ENCODE measurements at regions not wholly inside any gene's neighbourhood (a gene's known extent, or its start where the extent isn't known, plus 50 kb on each side); places are given as distances from the start of the nearest gene placed in this dataset.
"Not testable (repeated sequence)": the region's sequence is repeated elsewhere in the genome, so short reads cannot be mapped to it uniquely, and the experiment has no call there.

DNA sequence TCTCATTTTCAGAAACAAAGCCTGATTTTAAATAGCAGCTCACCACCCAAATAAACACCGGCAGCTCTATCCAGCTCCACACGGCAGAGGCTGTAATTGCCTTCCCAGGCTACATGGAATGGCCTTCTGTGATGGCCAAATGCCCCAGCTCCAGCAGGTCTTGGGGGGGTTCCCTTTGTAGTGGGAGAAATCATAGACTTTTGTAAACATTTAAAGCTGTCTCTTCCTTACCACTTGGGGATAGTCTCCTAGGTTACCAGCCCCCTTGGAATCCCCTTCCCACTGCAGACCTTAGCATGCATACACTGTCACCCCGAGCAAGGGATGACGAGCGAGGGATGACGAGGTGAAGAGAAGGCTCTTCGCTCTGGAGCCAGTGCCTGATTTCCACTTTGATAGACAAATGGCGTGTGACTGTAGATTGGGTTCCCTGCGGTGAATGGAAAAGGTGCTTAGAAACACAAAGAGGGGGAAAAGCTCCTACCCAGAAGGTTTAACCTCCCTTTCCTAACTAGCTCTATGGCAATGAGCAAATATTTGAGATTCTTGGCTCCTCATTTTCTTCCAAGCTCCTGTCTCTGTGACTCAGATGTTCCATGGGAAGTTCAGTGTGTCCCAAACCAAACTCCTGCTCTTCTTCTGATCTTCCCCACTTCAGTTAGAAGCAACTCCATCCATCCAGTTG lies 108.0 kb upstream of the CADM1 start:
- intact Hi-C loops (cut with DNase I, micrococcal nuclease), result no loop called here

GRCh38 chr11:115611343-115611742 lies 107.1 kb upstream of the CADM1 start:
- H3K9me3 ChIP-seq, result no peaks in the 10 kb centered on the region
- no peaks in the 10 kb centered on the region for H3K4me1 ChIP-seq (ENCODE audit: low read depth)
- no peak for ATAC-seq
- intact Hi-C loops (cut with DNase I, micrococcal nuclease), result no loop called here
- no peak for DNase-seq
- TF ChIP-seq CTCF (IDR thresholded peaks at IDR 0.05), result no peak
- no peak overlapping the region for H3K4me3 ChIP-seq
- no peaks in the 10 kb centered on the region for H3K36me3 ChIP-seq (ENCODE audit: low read depth)

More for the DNA sequence above, 108.0 kb upstream of the CADM1 start:
- Histone ChIP-seq H3K4me1 (ENCODE audit: low read depth) (no peaks in the 10 kb centered on the region), H3K36me3 (ENCODE audit: low read depth) (no peaks in the 10 kb centered on the region), H3K9me3 (no peaks in the 10 kb centered on the region), H3K4me3 (no peak overlapping the region)
- ATAC-seq, result no peak
- no peak for TF ChIP-seq CTCF (IDR thresholded peaks at IDR 0.05)
- DNase-seq, result no peak

DNA sequence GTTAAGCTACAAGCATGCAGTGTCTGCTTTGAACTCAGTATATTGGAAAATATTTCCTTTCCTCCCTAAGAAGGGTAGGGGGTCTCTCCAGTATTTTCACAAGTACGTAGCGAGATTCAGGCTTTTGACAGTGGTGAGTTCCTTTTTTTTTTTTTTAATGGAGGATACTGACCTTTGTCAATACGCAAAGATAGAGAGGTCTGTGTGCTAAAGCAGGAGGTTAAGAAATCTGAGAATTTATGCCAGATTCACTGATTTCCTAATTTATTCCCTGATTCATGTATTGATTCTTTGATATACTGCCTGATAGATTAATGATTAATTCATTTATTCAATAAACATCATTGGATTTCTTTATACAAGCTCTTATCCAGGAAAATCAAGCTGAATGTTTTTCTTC lies 106.7 kb upstream of the CADM1 start:
- ATAC-seq, result no peak
- no peak for TF ChIP-seq CTCF (IDR thresholded peaks at IDR 0.05)

DNA sequence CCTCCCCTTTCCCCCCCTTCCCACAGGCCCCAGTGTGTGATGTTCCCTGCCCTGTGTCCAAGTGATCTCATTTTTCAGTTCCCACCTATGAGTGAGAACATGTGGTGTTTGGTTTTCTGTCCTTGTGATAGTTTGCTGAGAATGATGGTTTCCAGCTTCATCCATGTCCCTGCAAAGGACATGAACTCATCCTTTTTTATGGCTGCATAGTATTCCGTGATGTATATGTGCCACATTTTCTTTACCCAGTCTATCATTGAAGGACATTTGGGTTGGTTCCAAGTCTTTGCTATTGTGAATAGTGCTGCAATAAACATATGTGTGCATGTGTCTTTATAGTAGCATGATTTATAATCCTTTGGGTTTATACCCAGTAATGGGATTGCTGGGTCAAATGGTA lies 106.0 kb upstream of the CADM1 start:
- H3K4me1 ChIP-seq (ENCODE audit: low read depth); H3K36me3 ChIP-seq (ENCODE audit: low read depth); DNase-seq; H3K9me3 ChIP-seq; intact Hi-C loops (cut with DNase I, micrococcal nuclease); ATAC-seq; H3K4me3 ChIP-seq: not testable (repeated sequence)

More for the DNA sequence above, 106.7 kb upstream of the CADM1 start:
- intact Hi-C loops (cut with DNase I, micrococcal nuclease), result no loop called here
- Histone ChIP-seq H3K36me3 (ENCODE audit: low read depth) (no peaks in the 10 kb centered on the region), H3K4me1 (ENCODE audit: low read depth) (no peaks in the 10 kb centered on the region), H3K4me3 (no peak overlapping the region), H3K9me3 (no peaks in the 10 kb centered on the region)
- no peak for DNase-seq

GRCh38 chr11:115608976-115609375 lies 104.8 kb upstream of the CADM1 start:
- no peaks in the 10 kb centered on the region for H3K4me1 ChIP-seq (ENCODE audit: low read depth)
- H3K9me3 ChIP-seq, result no peaks in the 10 kb centered on the region
- no peak for ATAC-seq
- no peak for TF ChIP-seq CTCF (IDR thresholded peaks at IDR 0.05)
- no peaks in the 10 kb centered on the region for H3K36me3 ChIP-seq (ENCODE audit: low read depth)
- DNase-seq, result no peak
- intact Hi-C loops (cut with DNase I, micrococcal nuclease), result no loop called here
- no peak overlapping the region for H3K4me3 ChIP-seq

DNA sequence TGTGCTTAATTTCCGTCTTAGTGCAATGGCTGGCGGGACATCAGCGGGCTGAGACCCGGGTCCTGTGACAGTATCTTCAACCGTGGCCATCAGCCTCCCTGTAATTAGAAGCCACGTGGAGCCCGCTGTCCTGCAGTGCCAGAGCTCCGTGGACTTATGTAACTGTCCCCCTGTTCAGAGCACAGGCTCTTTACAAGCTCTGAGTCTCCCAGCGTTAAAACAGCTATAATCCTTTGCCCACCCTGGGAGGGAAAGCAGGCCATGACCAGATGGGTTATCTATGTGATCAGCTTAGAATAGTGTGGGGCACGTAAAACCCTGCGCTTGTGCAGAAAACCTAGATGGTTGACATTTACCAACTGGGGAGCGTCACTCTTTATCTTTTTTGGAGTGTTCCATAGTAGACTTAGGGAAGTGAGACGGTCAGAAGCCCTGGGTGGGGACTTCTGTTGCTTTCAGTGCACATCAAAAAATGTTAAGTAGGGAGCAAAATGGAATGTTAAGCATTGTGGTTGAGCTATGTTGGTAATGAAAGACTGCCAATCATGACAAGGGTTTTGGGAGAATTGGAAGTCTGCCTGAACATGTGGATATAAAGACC lies 103.5 kb upstream of the CADM1 start:
- TF ChIP-seq CTCF (IDR thresholded peaks at IDR 0.05), result no peak
- DNase-seq (no peak), ATAC-seq (no peak)
- no peaks in the 10 kb centered on the region for H3K36me3 ChIP-seq (ENCODE audit: low read depth)
- H3K9me3 ChIP-seq, result no peaks in the 10 kb centered on the region
- no peaks in the 10 kb centered on the region for H3K4me1 ChIP-seq (ENCODE audit: low read depth)
- H3K4me3 ChIP-seq, result no peak overlapping the region
- intact Hi-C loops (cut with DNase I, micrococcal nuclease), result no loop called here
